ENCODE measurements at regions not wholly inside any gene's neighbourhood (a gene's known extent, or its start where the extent isn't known, plus 50 kb on each side); places are given as distances from the start of the nearest gene placed in this dataset.
"Not testable (repeated sequence)": the region's sequence is repeated elsewhere in the genome, so short reads cannot be mapped to it uniquely, and the experiment has no call there.

DNA sequence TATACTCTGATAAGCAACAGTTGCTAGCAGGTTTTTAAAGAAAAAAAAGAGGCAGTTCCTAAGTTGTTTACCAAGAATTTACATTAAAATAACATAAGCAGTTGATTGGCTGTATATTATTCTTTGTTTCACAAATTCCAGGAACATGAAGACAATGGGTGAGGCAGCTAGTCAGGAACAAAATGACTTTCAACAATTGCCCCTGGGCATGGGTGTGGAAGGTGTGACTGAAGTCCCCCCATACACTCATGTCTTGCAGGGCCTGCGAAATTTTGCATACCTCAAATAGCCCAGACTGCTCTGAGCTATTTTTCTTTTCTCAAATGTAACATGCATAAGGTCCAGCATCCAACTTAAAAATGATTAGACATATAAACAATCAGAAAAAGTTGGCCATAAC is 267.2 kb upstream of the DIO3 start:
- DNase-seq: no peak

DNA sequence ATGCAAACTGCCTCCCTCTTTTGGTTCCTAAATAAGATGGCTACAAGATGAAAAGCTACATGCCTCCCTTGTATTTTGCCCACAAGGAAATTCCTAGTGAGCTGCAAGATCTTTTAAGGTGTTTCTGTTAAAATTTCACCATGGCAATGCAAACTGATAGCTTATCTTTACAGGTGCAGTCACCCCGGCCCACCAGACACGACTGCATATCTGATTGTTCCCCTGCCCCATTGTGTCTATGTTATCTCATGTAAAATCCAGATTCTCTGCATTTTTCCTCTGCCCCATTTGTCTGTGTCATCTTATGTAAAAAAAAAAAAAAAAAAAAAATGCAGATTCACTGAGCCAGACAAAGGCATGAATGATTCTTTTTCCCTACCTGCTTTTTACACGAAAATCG is 261.5 kb upstream of the DIO3 start:
- DNase-seq: not testable (repeated sequence)

GRCh38 chr14:101301011-101301410 is 260.3 kb upstream of the DIO3 start:
- no peak for DNase-seq

- not testable (repeated sequence) for DNase-seq
These were observed 254.1 kb upstream of the DIO3 start for GRCh38 chr14:101307162-101307561.

- not testable (repeated sequence) for DNase-seq
These were observed 250.1 kb upstream of the DIO3 start for GRCh38 chr14:101311186-101311585.

- DNase-seq: no peak
These were observed 248.0 kb upstream of the DIO3 start for GRCh38 chr14:101313268-101313667.

DNA sequence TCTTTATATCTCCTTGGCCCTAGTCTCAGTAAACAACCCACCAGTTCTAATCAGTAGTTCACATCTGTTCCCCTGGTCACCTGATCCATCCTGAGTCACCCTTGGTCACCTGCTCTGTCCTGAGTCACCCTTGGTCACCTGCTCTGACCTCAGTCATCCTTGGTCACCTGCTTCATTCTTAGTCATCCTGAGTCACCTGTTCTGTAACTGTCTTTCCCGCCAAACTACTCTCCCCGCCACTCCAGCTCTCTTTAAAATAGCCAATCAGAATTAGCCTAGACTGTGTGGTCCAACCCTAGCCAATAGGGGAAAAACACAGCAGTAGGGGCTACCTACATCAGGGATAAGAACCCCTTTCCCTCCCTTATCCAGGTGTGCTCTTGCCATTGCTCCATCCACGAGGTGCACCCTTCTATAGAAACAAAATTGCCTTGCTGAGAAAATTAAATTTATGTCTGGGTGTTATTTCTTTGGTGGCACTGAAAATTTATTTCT is 245.4 kb upstream of the DIO3 start:
- DNase-seq: no peak

GRCh38 chr14:101318271-101318670 is 243.0 kb upstream of the DIO3 start:
- DNase-seq: no peak

GRCh38 chr14:101320396-101320795 is 240.9 kb upstream of the DIO3 start:
- no peak for DNase-seq

- DNase-seq: no peak
These were observed 239.1 kb upstream of the DIO3 start for GRCh38 chr14:101322223-101322622.

- DNase-seq: no peak
These were observed 238.2 kb upstream of the DIO3 start for GRCh38 chr14:101323111-101323510.

- not testable (repeated sequence) for DNase-seq
These were observed 237.6 kb upstream of the DIO3 start for GRCh38 chr14:101323614-101324235.

DNA sequence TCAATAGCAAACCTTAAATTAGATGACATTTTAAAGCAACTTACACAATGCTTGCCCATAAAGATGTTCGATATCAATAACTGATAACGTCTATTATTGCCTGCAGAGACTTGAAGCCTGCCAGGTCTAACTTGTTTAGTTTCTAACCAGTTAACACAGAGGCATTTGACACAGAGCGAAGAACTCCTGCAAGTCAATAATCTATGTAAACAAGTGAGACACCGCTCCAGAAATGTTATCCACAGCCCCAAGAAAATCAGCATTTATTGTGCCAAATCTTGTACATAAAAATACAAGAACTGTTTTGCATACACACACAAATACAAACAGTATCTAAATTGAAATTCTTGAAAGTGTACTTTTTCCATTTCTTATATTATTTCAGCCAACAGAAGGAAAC is 236.0 kb upstream of the DIO3 start:
- no peak for DNase-seq

- DNase-seq: no peak
These were observed 232.8 kb upstream of the DIO3 start for GRCh38 chr14:101328412-101329028.

DNA sequence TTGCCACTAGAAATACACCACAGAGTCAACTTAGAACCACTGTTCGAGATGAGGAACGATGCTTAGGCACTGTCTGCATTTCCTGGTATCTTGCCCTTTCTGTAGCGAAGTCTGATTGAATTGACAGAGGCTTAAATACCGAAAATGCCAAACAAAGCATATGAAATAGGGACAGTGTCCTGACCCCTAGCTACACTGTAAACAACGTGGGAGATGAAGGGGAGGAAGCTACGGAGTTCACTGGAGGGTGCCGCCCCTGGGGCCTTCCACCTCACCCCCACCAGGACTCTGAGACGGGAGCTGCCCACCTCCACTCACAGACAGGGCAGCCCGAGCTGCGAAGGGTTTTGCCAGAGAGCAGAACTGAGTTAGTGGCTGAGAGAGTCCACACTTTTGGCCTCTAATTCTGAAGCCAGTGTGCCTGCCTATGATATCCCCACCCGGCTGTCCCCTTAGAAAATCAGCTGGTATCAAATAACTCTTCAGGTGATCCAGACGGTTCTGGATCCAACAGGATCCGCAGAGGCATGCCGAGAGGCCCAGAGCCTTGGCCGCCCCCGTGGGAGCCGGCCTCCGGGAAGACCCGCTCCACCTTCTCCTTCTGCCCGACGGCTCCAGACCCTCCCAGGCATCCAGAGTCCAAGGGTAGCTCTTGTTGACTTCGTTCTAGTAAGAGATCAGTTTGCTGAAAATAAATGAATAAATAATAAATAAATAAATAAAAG is 230.7 kb upstream of the DIO3 start:
- DNase-seq: no peak

DNA sequence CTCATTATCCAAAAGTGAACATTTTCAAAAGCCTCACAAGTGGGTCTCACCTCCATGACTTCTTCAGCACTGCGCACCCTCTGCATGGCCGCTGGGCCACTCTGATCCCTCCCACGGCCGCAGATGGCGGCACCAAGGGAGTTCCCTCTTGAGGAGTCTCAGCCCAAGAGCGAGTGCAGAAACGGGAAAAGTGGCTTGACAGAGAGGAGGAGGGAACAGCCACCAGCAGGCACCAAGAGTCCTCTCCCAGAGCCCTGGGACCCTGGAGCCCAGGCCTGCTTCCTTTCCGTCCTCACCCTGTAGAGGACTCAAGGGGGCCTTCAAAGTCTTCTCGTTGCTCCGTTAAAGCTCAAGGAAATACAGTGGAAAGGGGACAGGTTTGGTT is 230.2 kb upstream of the DIO3 start:
- no peak for DNase-seq

DNA sequence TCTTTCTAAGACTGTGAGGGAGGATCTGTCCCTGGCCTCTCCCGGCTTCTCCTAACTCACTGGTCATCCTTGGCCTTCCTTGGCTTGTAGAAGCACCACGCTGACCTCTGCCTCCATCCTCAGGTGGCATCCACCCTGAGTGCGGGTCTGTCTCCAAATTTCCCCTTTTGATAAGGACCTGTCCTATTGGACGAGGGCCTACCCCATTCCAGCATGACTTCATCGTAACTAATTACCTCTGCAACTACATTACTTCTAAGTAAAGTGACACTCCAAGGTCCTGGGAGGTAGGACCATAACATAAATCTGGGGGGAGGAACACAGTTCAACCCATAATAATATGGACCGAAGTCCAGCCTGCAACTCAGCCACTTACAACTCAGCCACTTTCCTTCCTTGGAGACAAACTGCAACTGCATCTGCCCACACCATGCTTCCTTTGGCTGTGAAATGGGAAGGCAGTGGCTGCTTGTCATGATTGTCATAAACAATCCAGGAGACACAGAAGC is 229.6 kb upstream of the DIO3 start:
- no peak for DNase-seq

DNA sequence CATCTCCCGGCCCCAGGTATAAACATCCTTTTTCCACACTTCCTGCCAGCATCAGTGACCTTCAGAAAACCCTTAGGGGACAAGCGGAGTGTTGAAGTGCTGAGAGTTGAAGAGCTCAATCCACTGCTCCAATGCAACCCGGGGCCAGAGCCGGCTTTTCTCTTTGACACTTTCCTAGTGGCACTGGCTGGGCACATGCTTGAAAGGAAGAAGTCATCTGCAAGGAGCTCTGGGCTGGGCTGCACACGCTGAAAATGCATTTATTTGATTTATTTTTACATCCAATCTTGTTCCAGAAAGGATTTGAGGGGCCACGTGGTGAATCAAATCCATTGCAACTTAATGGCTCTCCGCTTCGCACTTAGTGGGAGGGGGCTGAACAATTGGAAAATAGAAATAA is 229.0 kb upstream of the DIO3 start:
- DNase-seq: no peak

DNA sequence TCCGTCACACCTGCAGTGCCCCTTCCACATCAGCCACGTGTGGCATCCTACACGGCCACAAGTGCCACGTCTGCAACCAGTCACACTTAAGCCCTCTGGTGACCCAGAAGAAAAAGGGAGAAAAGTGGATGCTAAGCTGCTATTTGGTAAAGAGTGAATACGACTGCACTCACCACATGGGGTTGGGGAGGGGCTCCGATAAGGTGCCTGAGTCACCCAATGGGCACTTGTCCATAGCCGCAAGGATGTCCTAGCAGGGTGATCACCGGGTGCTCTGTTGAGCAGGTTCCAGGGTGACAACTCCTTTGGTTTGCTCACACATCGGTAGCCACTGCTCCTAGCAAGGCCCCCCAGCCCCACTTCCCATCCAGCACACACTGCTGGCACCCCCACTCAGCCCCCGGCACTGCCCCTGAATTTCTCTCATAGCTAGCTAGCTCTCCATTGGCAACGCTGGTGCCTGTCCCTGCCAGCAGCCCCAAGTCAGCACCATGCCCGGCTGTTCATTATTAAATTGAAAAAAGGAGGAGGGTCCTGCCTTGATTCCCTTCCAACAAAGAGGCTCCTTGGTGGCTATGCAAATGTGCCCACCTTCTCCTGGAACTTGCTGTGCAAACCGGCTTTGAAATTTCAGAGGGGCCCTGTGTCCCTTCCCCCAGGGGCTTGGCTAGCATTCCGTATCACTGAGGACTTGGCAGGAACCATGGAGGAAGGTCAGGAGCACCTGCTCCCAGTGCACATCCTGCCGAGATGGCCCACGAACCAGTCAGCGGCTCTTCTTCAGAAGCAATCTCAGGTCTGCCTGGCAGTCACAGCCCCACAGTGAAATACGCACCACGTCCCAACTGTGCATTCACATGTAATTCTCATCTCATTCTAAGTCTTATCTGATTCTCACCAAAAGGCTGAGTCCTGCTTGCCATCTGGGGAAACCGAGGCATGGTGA is 227.7 kb upstream of the DIO3 start:
- DNase-seq: no peak

DNA sequence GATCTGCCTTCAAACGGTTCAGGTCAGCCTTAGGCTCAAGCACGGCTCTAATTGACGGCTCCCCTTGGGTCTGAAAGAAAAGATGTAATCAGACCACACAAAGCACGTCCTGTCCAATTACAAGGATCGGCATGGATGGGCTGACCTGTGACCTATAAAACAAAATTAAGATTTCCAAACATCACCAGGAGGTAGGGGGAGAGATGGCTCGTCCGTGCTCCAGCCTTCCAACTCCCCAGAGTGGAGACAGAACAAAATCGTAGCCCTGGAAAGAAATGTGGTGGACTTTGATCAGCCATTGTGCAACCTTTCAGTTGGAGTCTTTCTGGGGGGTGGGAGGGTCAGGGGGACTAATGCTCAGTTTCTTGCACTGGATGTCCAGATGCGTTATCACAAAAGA is 226.6 kb upstream of the DIO3 start:
- no peak for DNase-seq

- DNase-seq: no peak
These were observed 226.1 kb upstream of the DIO3 start for GRCh38 chr14:101335061-101335661.

- no peak for DNase-seq
These were observed 225.1 kb upstream of the DIO3 start for GRCh38 chr14:101336183-101336582.

All from NCI-H345 (cell line).